ENCODE measurements at regions not wholly inside any gene's neighbourhood (a gene's known extent, or its start where the extent isn't known, plus 50 kb on each side); places are given as distances from the start of the nearest gene placed in this dataset.
A peak's percentile ranks its signal among the peaks of the same experiment; 100 is the strongest.
"Not testable (repeated sequence)": the region's sequence is repeated elsewhere in the genome, so short reads cannot be mapped to it uniquely, and the experiment has no call there.

GRCh38 chr4:118592289-118592688 lies 92.9 kb upstream of the METTL14 start:
- ATAC-seq; POLR2A ChIA-PET; H3K9me3 Mint-ChIP-seq (ENCODE audit: low read depth); H3K27me3 Mint-ChIP-seq; H3K36me3 Mint-ChIP-seq (ENCODE audit: low read depth); H3K4me1 Mint-ChIP-seq; DNase-seq: not testable (repeated sequence)
- Mint-ChIP-seq H3K4me3 (peak overlapping the region; percentile 93), H3K27ac (peak overlapping the region; percentile 98)
- intact Hi-C loops (cut with DNase I, micrococcal nuclease): loop anchor here in 1 of 2 experiments (5.0 kb wide), 2 partner anchors 260 to 860 kb away; no protein-coding TSS in a partner anchor
- CTCF ChIA-PET: interaction anchor here (0.6 to 0.7 kb wide), 2 partner anchors 241 to 1323 kb away, joined by 3 read pairs; no protein-coding TSS in a partner anchor

GRCh38 chr4:118595883-118596282 lies 89.3 kb upstream of the METTL14 start:
- H3K27ac Mint-ChIP-seq; H3K9me3 Mint-ChIP-seq (ENCODE audit: low read depth); H3K4me1 Mint-ChIP-seq; DNase-seq; H3K36me3 Mint-ChIP-seq (ENCODE audit: low read depth); ATAC-seq; H3K4me3 Mint-ChIP-seq; CTCF ChIA-PET; intact Hi-C loops (cut with DNase I, micrococcal nuclease); H3K27me3 Mint-ChIP-seq; POLR2A ChIA-PET: not testable (repeated sequence)

DNA sequence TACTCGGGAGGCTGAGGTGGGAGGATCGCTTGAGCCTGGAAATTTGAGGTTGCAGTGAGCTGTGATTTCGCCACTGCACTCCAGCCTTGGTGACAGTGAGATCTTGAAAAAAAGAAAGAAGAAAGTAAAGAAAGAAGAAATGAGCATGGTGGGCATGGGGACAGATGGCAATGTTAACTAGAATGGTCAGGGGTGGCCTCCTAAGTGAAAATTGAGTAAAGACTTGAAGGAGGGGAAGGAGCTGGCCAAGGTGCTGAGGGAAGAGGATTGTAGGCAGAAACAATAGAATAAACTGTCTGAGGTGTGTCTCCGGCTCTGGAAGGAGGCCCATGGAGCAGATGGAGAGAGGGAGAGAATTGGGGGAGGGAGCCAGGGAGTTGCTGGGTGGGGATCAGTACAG lies 60.1 kb upstream of the METTL14 start:
- ATAC-seq; intact Hi-C loops (cut with DNase I, micrococcal nuclease); H3K27ac Mint-ChIP-seq; POLR2A ChIA-PET; H3K9me3 Mint-ChIP-seq (ENCODE audit: low read depth); H3K4me1 Mint-ChIP-seq; H3K36me3 Mint-ChIP-seq (ENCODE audit: low read depth); H3K4me3 Mint-ChIP-seq; H3K27me3 Mint-ChIP-seq; DNase-seq; CTCF ChIA-PET: not testable (repeated sequence)

GRCh38 chr4:118629697-118630096 lies 55.5 kb upstream of the METTL14 start:
- ATAC-seq; H3K27me3 Mint-ChIP-seq; CTCF ChIA-PET; H3K4me1 Mint-ChIP-seq; H3K9me3 Mint-ChIP-seq (ENCODE audit: low read depth); POLR2A ChIA-PET; intact Hi-C loops (cut with DNase I, micrococcal nuclease); H3K4me3 Mint-ChIP-seq: not testable (repeated sequence)
- Mint-ChIP-seq H3K36me3 (ENCODE audit: low read depth) (peaks cover 20% of the 10 kb centered on the region), H3K27ac (peak overlapping the region; percentile 85)
- DNase-seq: peak; percentile 36

DNA sequence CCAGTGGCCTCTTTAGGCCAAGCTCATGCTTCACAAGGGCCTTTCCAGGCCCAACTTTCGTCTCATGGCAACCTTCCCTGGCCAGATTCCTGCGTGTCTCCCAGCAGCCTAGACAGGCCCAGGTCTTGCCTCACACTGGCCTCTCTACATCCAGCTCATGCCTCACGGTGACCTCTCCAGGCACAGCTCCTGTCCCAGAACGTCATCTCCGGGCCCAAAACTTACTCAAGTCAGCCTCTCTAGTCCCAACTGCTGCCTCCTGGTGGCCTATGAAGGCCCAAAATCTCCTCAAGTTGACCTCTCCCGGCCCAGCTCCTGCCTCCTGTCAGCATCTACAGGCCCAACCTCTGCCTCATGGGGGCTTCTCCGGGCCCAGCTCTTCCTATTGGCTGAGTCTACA lies 54.3 kb upstream of the METTL14 start:
- H3K27me3 Mint-ChIP-seq; POLR2A ChIA-PET; H3K4me3 Mint-ChIP-seq; ATAC-seq; intact Hi-C loops (cut with DNase I, micrococcal nuclease); DNase-seq; H3K4me1 Mint-ChIP-seq; H3K9me3 Mint-ChIP-seq (ENCODE audit: low read depth); H3K27ac Mint-ChIP-seq; CTCF ChIA-PET: not testable (repeated sequence)
- peaks cover 20% of the 10 kb centered on the region for H3K36me3 Mint-ChIP-seq (ENCODE audit: low read depth)

DNA sequence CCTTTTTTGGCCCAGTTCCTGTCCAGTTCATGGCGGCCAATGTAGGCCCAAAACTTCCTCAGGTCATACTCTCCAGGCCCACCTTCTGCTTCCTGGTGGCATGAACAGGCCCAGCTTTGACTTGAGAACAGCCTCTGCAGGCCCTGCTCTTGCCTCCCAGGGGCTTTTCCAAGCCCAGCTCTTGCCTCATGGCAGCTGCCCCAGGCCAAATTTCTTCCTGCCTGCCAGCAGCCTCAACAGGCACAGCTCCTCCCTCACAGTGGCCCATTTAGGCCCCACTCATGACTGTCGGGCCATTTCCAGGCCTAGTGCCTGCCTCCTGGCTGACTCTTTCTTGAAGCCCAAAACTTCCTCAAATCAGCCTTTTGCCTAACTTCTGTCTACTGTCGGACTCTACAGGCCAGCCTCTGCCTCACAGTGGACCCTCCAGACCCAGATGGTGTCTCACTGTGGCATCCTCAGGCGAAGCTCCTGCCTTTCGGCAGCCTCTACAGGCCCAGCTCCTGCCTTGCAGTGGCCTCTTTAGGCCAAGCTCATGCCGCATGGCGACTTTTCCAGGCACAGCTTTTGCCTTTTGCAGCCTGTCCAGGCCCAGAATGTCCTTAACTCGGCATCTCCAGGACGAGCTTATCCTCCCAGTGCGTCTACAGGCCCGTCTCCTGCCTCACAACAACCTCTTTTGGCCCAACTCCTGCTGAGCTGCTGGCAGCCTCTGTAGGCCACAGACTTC lies 53.7 kb upstream of the METTL14 start:
- H3K4me3 Mint-ChIP-seq; intact Hi-C loops (cut with DNase I, micrococcal nuclease); H3K27me3 Mint-ChIP-seq; POLR2A ChIA-PET; CTCF ChIA-PET; H3K4me1 Mint-ChIP-seq; ATAC-seq; H3K27ac Mint-ChIP-seq; DNase-seq; H3K9me3 Mint-ChIP-seq (ENCODE audit: low read depth): not testable (repeated sequence)
- H3K36me3 Mint-ChIP-seq (ENCODE audit: low read depth): peaks cover 22% of the 10 kb centered on the region

GRCh38 chr4:118633476-118633875 lies 51.7 kb upstream of the METTL14 start:
- DNase-seq; POLR2A ChIA-PET; H3K27ac Mint-ChIP-seq; CTCF ChIA-PET; H3K9me3 Mint-ChIP-seq (ENCODE audit: low read depth); H3K4me1 Mint-ChIP-seq; H3K4me3 Mint-ChIP-seq; ATAC-seq; intact Hi-C loops (cut with DNase I, micrococcal nuclease); H3K27me3 Mint-ChIP-seq: not testable (repeated sequence)
- peaks cover 21% of the 10 kb centered on the region for H3K36me3 Mint-ChIP-seq (ENCODE audit: low read depth)

GRCh38 chr4:118634126-118634875 lies 50.9 kb upstream of the METTL14 start:
- H3K4me3 Mint-ChIP-seq; H3K27me3 Mint-ChIP-seq; intact Hi-C loops (cut with DNase I, micrococcal nuclease); H3K27ac Mint-ChIP-seq; DNase-seq; POLR2A ChIA-PET; ATAC-seq; H3K4me1 Mint-ChIP-seq; H3K9me3 Mint-ChIP-seq (ENCODE audit: low read depth); CTCF ChIA-PET: not testable (repeated sequence)
- H3K36me3 Mint-ChIP-seq (ENCODE audit: low read depth): peaks cover 16% of the 10 kb centered on the region

Measured in activated CD4-positive, alpha-beta T cell treated with anti-CD3 and anti-CD28 coated beads for 36 hours (primary cell).